Naive thymus-derived CD4-positive, alpha-beta T cell (primary cell): ENCODE measurements at regions not wholly inside any gene's neighbourhood (a gene's known extent, or its start where the extent isn't known, plus 50 kb on each side); places are given as distances from the start of the nearest gene placed in this dataset.

Experiments
- ATAC-seq: fragments of 150-1000 bp; cut with Tn5 transposase; 2 replicates; pipeline ENCODE4 v1.10.0; 2021; ENCODE audit warnings: mild to moderate bottlenecking, moderate library complexity
- CTCF ChIA-PET: fragments of 350-600 bp; sonication (Branson Sonifier 250); formaldehyde crosslinking; loops from one replicate; lab custom pipeline; 2021; ENCODE audit warnings: antibody characterized with exemption; lab: Charles Lee
- POLR2A ChIA-PET: fragments of 350-600 bp; sonication (Branson Sonifier 250); formaldehyde crosslinking; loops from one replicate; lab custom pipeline; 2021; ENCODE audit warnings: antibody characterized with exemption, inconsistent platforms; lab: Charles Lee
- DNase-seq, 9 donors: peaks; one replicate each; pipeline versions ENCODE4 v3.0.0 to v3.0.0-alpha.2; 2020 to 2022; ENCODE audit warnings: mixed read lengths in 1 of 9
- H3K27ac ChIP-seq: one replicate; pipeline ENCODE4 v1.7.0; 2013; ENCODE audit warnings: mild to moderate bottlenecking, low read depth, low read length, moderate library complexity
- H3K27me3 ChIP-seq, 2 donors: one replicate each; pipeline ENCODE4 v1.7.0; 2013; ENCODE audit warnings: low read length in 2 of 2, mild to moderate bottlenecking in 2 of 2, moderate library complexity in 2 of 2; ENCODE audit not compliant: control insufficient read depth in 2 of 2, insufficient read depth in 2 of 2
- H3K36me3 ChIP-seq, 3 experiments: 1 replicate in 2 of 3; 2 replicates in 1 of 3; pipeline ENCODE4 v1.7.0; 2013; ENCODE audit warnings: low read length in 3 of 3, mild to moderate bottlenecking in 3 of 3, moderate library complexity in 1 of 3; ENCODE audit not compliant: insufficient read depth in 3 of 3, control insufficient read depth in 2 of 3
- H3K4me1 ChIP-seq, 2 donors: one replicate each; pipeline ENCODE4 v1.7.0; 2013; ENCODE audit warnings: low read length in 2 of 2, mild to moderate bottlenecking in 2 of 2, moderate library complexity in 1 of 2; ENCODE audit not compliant: control insufficient read depth in 2 of 2, insufficient read depth in 2 of 2
- H3K4me3 ChIP-seq: 2 replicates; pipeline ENCODE4 v1.7.0; 2013; ENCODE audit warnings: mild to moderate bottlenecking, low read length
- H3K9me3 ChIP-seq, 3 experiments: 1 replicate in 2 of 3; 2 replicates in 1 of 3; pipeline ENCODE4 v1.7.0; 2013; ENCODE audit warnings: low read length in 3 of 3; ENCODE audit not compliant: control insufficient read depth in 2 of 3
- H3K27ac Mint-ChIP-seq, 9 donors: one replicate each; pipeline ENCODE4 v1.8.0; 2020 to 2022; ENCODE audit warnings: mixed read lengths in 9 of 9, mild to moderate bottlenecking in 8 of 9, moderate library complexity in 5 of 9, inconsistent platforms in 2 of 9
- H3K27me3 Mint-ChIP-seq, 5 donors: one replicate each; pipeline ENCODE4 v1.8.0; 2021 to 2022; ENCODE audit warnings: mixed read lengths in 5 of 5, mild to moderate bottlenecking in 1 of 5
- H3K36me3 Mint-ChIP-seq, 5 donors: one replicate each; pipeline ENCODE4 v1.8.0; 2020 to 2022; ENCODE audit warnings: mixed read lengths in 5 of 5, mild to moderate bottlenecking in 3 of 5, inconsistent platforms in 1 of 5
- H3K4me1 Mint-ChIP-seq, 7 donors: one replicate each; pipeline ENCODE4 v1.8.0; 2020 to 2022; ENCODE audit warnings: mixed read lengths in 7 of 7, mild to moderate bottlenecking in 3 of 7, inconsistent platforms in 1 of 7
- H3K4me3 Mint-ChIP-seq, 10 donors: one replicate each; pipeline ENCODE4 v1.8.0; 2020 to 2022; ENCODE audit warnings: mild to moderate bottlenecking in 10 of 10, mixed read lengths in 10 of 10, moderate library complexity in 6 of 10, inconsistent platforms in 2 of 10
- H3K9me3 Mint-ChIP-seq, 11 donors: one replicate each; pipeline ENCODE4 v1.8.0; 2020 to 2022; ENCODE audit warnings: mixed read lengths in 11 of 11, mild to moderate bottlenecking in 4 of 11, inconsistent platforms in 1 of 11, moderate library complexity in 1 of 11
- intact Hi-C, 2 donors: fragments of 100-400 bp; cut with micrococcal nuclease; formaldehyde crosslinking; loops; one replicate each; pipeline ENCODE4 v1.15.1; 2023

- Mint-ChIP-seq H3K27ac (no peak overlapping the region), H3K9me3 (peaks cover 0 to 13% (median 6%) of the 10 kb centered on the region in 11 donors), H3K4me1 (no peaks in the 10 kb centered on the region), H3K4me3 (no peak overlapping the region), H3K27me3 (peaks cover 0 to 9% (median 0%) of the 10 kb centered on the region in 5 donors), H3K36me3 (no peaks in the 10 kb centered on the region)
- H3K4me3 ChIP-seq = no peak overlapping the region
- DNase-seq (no peak), ATAC-seq (no peak)
- H3K4me1 ChIP-seq = no peaks in the 10 kb centered on the region
- intact Hi-C loops = no loop called here
- no peaks in the 10 kb centered on the region for H3K9me3 ChIP-seq
- H3K27ac ChIP-seq = no peak overlapping the region
- H3K36me3 ChIP-seq = no peaks in the 10 kb centered on the region
- CTCF ChIA-PET = no interaction called here
- no peaks in the 10 kb centered on the region for H3K27me3 ChIP-seq
- POLR2A ChIA-PET = no interaction called here
These were observed 402.1 kb upstream of the CHD6 start for GRCh38 chr20:42020316-42020715.

- Mint-ChIP-seq H3K27ac (no peak overlapping the region), H3K4me1 (no peaks in the 10 kb centered on the region), H3K4me3 (no peak overlapping the region), H3K27me3 (peaks cover 0 to 8% (median 0%) of the 10 kb centered on the region in 5 donors), H3K36me3 (no peaks in the 10 kb centered on the region), H3K9me3 (peaks cover 0 to 16% (median 4%) of the 10 kb centered on the region in 11 donors)
- Histone ChIP-seq H3K27ac (no peak overlapping the region), H3K9me3 (no peaks in the 10 kb centered on the region), H3K4me1 (no peaks in the 10 kb centered on the region), H3K36me3 (no peaks in the 10 kb centered on the region), H3K4me3 (no peak overlapping the region), H3K27me3 (no peaks in the 10 kb centered on the region)
- no peak for DNase-seq
- CTCF ChIA-PET = no interaction called here
- POLR2A ChIA-PET = no interaction called here
- intact Hi-C loops = no loop called here
- no peak for ATAC-seq
These were observed 400.8 kb upstream of the CHD6 start for GRCh38 chr20:42018979-42019378.

DNA sequence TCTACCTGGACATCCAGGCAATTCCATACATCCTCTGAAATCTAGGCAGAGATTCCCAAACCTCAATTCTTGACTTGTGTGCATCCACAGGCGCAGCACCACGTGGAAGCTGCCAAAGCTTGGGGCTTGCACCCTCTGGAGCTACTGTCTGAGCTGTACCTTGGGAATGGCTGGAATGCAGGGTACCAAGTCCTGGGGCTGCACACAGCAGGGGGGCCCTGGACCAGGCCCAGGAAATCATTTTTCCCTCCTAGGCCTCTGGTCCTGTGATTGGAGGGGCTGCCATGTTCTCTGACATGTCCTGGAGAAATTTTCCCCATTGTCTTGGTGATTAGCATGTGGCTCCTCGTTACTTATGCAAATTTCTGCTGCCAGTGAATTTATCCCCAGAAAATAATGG lies 391.9 kb upstream of the CHD6 start:
- Mint-ChIP-seq H3K27me3 (peaks cover 0 to 7% (median 4%) of the 10 kb centered on the region in 5 donors), H3K36me3 (peaks cover 0 to 4% (median 0%) of the 10 kb centered on the region in 5 donors), H3K9me3 (peaks cover 0 to 33% (median 7%) of the 10 kb centered on the region in 11 donors), H3K27ac (no peak overlapping the region), H3K4me1 (no peaks in the 10 kb centered on the region), H3K4me3 (no peak overlapping the region)
- Histone ChIP-seq H3K27ac (no peak overlapping the region), H3K4me1 (no peaks in the 10 kb centered on the region), H3K9me3 (no peaks in the 10 kb centered on the region), H3K27me3 (no peaks in the 10 kb centered on the region), H3K4me3 (no peak overlapping the region), H3K36me3 (no peaks in the 10 kb centered on the region)
- intact Hi-C loops = no loop called here
- CTCF ChIA-PET = no interaction called here
- DNase-seq (no peak), ATAC-seq (no peak)
- POLR2A ChIA-PET = no interaction called here

DNA sequence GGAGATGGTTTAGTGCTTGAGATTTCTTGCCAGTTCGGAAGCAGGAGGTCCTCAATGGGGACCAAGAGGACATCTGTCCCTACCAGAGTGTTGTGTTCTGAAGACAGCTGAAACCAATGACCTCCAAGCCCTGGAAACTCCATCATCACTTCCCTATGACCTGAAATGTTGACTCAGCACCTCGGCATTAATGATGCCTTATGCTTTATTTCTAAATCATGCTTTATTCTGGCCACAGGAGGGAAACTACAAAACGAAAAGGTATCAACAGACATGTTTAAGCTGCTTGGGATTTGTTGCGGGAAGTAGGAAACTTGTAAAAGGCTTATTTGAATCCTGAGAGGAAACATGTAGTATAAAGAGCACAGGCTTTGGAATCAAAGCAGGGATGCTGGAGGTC lies 389.1 kb upstream of the CHD6 start:
- POLR2A ChIA-PET = no interaction called here
- Mint-ChIP-seq H3K9me3 (peaks cover 0 to 37% (median 7%) of the 10 kb centered on the region in 11 donors), H3K27ac (no peak overlapping the region), H3K4me1 (no peaks in the 10 kb centered on the region), H3K27me3 (peaks cover 0 to 10% (median 9%) of the 10 kb centered on the region in 5 donors), H3K36me3 (peaks cover 0 to 4% (median 0%) of the 10 kb centered on the region in 5 donors), H3K4me3 (no peak overlapping the region)
- CTCF ChIA-PET = no interaction called here
- Histone ChIP-seq H3K4me1 (no peaks in the 10 kb centered on the region), H3K27ac (no peak overlapping the region), H3K4me3 (no peak overlapping the region), H3K9me3 (no peaks in the 10 kb centered on the region), H3K36me3 (no peaks in the 10 kb centered on the region), H3K27me3 (no peaks in the 10 kb centered on the region)
- DNase-seq (no peak), ATAC-seq (no peak)
- intact Hi-C loops = no loop called here

GRCh38 chr20:42005211-42005610 lies 387.0 kb upstream of the CHD6 start:
- peaks cover 0 to 27% (median 4%) of the 10 kb centered on the region in 11 donors for H3K9me3 Mint-ChIP-seq
- intact Hi-C loops = no loop called here
- peaks cover 0 to 18% (median 14%) of the 10 kb centered on the region in 5 donors for H3K27me3 Mint-ChIP-seq
- no peak overlapping the region for H3K4me3 Mint-ChIP-seq
- no peak overlapping the region for H3K27ac ChIP-seq
- H3K4me1 Mint-ChIP-seq = no peaks in the 10 kb centered on the region
- H3K27ac Mint-ChIP-seq = no peak overlapping the region
- H3K4me1 ChIP-seq = no peaks in the 10 kb centered on the region
- no peaks in the 10 kb centered on the region for H3K9me3 ChIP-seq
- ATAC-seq = no peak
- no peaks in the 10 kb centered on the region for H3K27me3 ChIP-seq
- peaks cover 0 to 5% (median 0%) of the 10 kb centered on the region in 5 donors for H3K36me3 Mint-ChIP-seq
- no peak for DNase-seq
- H3K36me3 ChIP-seq = no peaks in the 10 kb centered on the region
- POLR2A ChIA-PET = no interaction called here
- CTCF ChIA-PET = no interaction called here
- no peak overlapping the region for H3K4me3 ChIP-seq

DNA sequence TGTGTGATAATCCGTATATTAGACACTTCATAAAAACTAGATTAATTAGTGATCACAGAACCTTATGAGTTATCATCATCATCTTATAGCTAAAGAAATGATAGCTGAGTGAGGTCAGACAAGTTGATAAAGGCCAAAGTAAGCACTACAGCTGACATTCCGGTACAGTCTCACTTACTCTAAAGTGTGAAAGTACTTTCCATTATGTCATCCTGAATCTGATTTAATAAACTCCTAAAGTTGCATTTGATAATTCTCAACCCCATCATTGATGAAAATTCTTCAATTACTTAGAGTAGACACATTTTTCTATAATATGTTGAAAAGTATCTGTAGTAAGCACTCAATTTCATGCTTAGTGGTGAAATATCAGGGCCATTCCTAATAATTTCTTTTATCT lies 385.2 kb upstream of the CHD6 start:
- Mint-ChIP-seq H3K27me3 (peaks cover 0 to 18% (median 14%) of the 10 kb centered on the region in 5 donors), H3K9me3 (peaks cover 0 to 24% (median 6%) of the 10 kb centered on the region in 11 donors), H3K27ac (no peak overlapping the region), H3K4me1 (no peaks in the 10 kb centered on the region), H3K4me3 (no peak overlapping the region), H3K36me3 (peaks cover 0 to 9% (median 0%) of the 10 kb centered on the region in 5 donors)
- ATAC-seq = no peak
- no peaks in the 10 kb centered on the region for H3K4me1 ChIP-seq
- H3K9me3 ChIP-seq = no peaks in the 10 kb centered on the region
- H3K27me3 ChIP-seq = no peaks in the 10 kb centered on the region
- DNase-seq = no peak
- no peaks in the 10 kb centered on the region for H3K36me3 ChIP-seq
- no peak overlapping the region for H3K27ac ChIP-seq
- CTCF ChIA-PET = no interaction called here
- POLR2A ChIA-PET = no interaction called here
- intact Hi-C loops = no loop called here
- no peak overlapping the region for H3K4me3 ChIP-seq

DNA sequence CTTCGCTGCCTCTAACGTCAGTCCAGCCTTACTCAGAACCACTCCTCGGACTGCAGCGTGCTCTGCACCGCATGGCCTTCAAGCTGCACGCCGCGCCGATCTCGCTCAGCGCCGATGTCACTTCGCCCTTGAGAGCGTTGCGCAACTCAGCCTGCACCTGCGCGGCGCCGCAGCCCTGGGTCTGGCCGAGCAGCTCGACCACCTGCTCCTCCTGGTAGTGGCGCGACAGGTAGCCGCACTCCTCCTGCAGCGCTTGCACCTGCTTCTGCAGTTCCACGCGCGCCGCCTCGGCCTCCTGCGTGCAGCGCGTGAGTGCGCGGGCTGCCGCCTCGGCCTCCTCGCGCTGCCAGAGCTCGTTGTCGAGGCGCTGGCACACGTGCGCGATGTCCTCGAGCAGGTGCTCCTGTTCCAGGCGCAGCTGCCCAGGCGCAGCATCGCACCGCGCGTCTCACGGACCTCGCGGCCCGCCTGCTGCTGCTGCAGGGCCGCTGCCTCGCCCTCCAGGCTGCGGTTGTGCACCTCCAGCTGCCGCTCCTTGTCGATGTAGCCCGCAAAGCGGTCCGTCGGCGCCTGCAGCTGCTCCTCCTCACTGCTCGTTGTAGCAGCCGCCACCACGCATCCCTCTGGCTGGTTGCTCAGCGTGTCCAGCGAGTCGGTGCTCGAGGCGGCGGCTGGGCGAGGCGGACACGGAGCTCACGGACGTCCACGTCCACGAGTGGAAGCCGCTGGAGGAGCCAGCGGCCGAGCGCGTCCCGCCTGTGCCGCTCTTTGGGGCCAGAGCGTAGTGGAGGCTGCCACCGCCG lies 380.6 kb upstream of the CHD6 start:
- Mint-ChIP-seq H3K27ac (no peak overlapping the region), H3K27me3 (peaks cover 0 to 14% (median 9%) of the 10 kb centered on the region in 5 donors), H3K4me1 (no peaks in the 10 kb centered on the region), H3K36me3 (peaks cover 0 to 9% (median 0%) of the 10 kb centered on the region in 5 donors), H3K9me3 (peaks cover 3 to 30% (median 9%) of the 10 kb centered on the region in 11 donors), H3K4me3 (no peak overlapping the region)
- POLR2A ChIA-PET = no interaction called here
- no peak overlapping the region for H3K4me3 ChIP-seq
- no peak for ATAC-seq
- no peak overlapping the region for H3K27ac ChIP-seq
- intact Hi-C loops = no loop called here
- H3K4me1 ChIP-seq = no peaks in the 10 kb centered on the region
- H3K27me3 ChIP-seq = no peaks in the 10 kb centered on the region
- CTCF ChIA-PET = no interaction called here
- DNase-seq = no peak
- H3K36me3 ChIP-seq = no peaks in the 10 kb centered on the region
- H3K9me3 ChIP-seq = no peaks in the 10 kb centered on the region
